ENCODE measurements at regions not wholly inside any gene's neighbourhood (a gene's known extent, or its start where the extent isn't known, plus 50 kb on each side); places are given as distances from the start of the nearest gene placed in this dataset.

GRCh38 chr6:27767851-27768250 is 144.3 kb downstream of the OR2B2 start:
- DNase-seq (ENCODE audit: low read depth) = no peak
- no peak overlapping the region for H3K4me3 ChIP-seq (ENCODE audit: control insufficient read depth, low read depth, low read length)
- no peak for TF ChIP-seq CTCF (conservative IDR thresholded peaks at IDR 0.05; ENCODE audit: control insufficient read depth, insufficient read depth, low read depth, low read length)

GRCh38 chr6:27766405-27766804 is 145.8 kb downstream of the OR2B2 start:
- no peak for DNase-seq (ENCODE audit: low read depth)
- no peak overlapping the region for H3K4me3 ChIP-seq (ENCODE audit: control insufficient read depth, low read depth, low read length)
- no peak for TF ChIP-seq CTCF (conservative IDR thresholded peaks at IDR 0.05; ENCODE audit: control insufficient read depth, insufficient read depth, low read depth, low read length)

GRCh38 chr6:27765028-27765590 is 147.1 kb downstream of the OR2B2 start:
- DNase-seq (ENCODE audit: low read depth) = no peak
- TF ChIP-seq CTCF (conservative IDR thresholded peaks at IDR 0.05; ENCODE audit: control insufficient read depth, insufficient read depth, low read depth, low read length) = no peak
- no peak overlapping the region for H3K4me3 ChIP-seq (ENCODE audit: control insufficient read depth, low read depth, low read length)

GRCh38 chr6:27761391-27761790 is 150.8 kb downstream of the OR2B2 start:
- H3K4me3 ChIP-seq (ENCODE audit: control insufficient read depth, low read depth, low read length) = peak overlapping the region; percentile 47
- peak; percentile 42 for DNase-seq (ENCODE audit: low read depth)
- no peak for TF ChIP-seq CTCF (conservative IDR thresholded peaks at IDR 0.05; ENCODE audit: control insufficient read depth, insufficient read depth, low read depth, low read length)

GRCh38 chr6:27760464-27760863 is 151.7 kb downstream of the OR2B2 start:
- no peak overlapping the region for H3K4me3 ChIP-seq (ENCODE audit: control insufficient read depth, low read depth, low read length)
- TF ChIP-seq CTCF (conservative IDR thresholded peaks at IDR 0.05; ENCODE audit: control insufficient read depth, insufficient read depth, low read depth, low read length) = no peak
- DNase-seq (ENCODE audit: low read depth) = no peak

GRCh38 chr6:27759930-27760329 is 152.3 kb downstream of the OR2B2 start:
- DNase-seq (ENCODE audit: low read depth) = no peak
- no peak for TF ChIP-seq CTCF (conservative IDR thresholded peaks at IDR 0.05; ENCODE audit: control insufficient read depth, insufficient read depth, low read depth, low read length)
- H3K4me3 ChIP-seq (ENCODE audit: control insufficient read depth, low read depth, low read length) = no peak overlapping the region

GRCh38 chr6:27758491-27758890 is 153.7 kb downstream of the OR2B2 start:
- no peak for TF ChIP-seq CTCF (conservative IDR thresholded peaks at IDR 0.05; ENCODE audit: control insufficient read depth, insufficient read depth, low read depth, low read length)
- DNase-seq (ENCODE audit: low read depth) = no peak
- H3K4me3 ChIP-seq (ENCODE audit: control insufficient read depth, low read depth, low read length) = no peak overlapping the region

Data from fibroblast of mammary gland (primary cell).